Glutamatergic neuron (in vitro differentiated cells): ENCODE measurements at regions not wholly inside any gene's neighbourhood (a gene's known extent, or its start where the extent isn't known, plus 50 kb on each side); places are given as distances from the start of the nearest gene placed in this dataset.
A peak's percentile ranks its signal among the peaks of the same experiment; 100 is the strongest.

Experiments
- DNase-seq: peaks from one replicate; pipeline ENCODE4 v3.0.0; 2022
- H3K27ac Mint-ChIP-seq: one replicate; pipeline ENCODE4 v1.8.0; 2020; ENCODE audit warnings: mild to moderate bottlenecking, mixed read lengths, inconsistent platforms; ENCODE audit not compliant: unreplicated experiment
- H3K27me3 Mint-ChIP-seq: one replicate; pipeline ENCODE4 v1.8.0; 2020; ENCODE audit warnings: mild to moderate bottlenecking, moderate library complexity, mixed read lengths, inconsistent platforms; ENCODE audit not compliant: unreplicated experiment
- H3K36me3 Mint-ChIP-seq: one replicate; pipeline ENCODE4 v1.8.0; 2020; ENCODE audit warnings: mild to moderate bottlenecking, mixed read lengths, inconsistent platforms; ENCODE audit not compliant: unreplicated experiment
- H3K4me1 Mint-ChIP-seq: one replicate; pipeline ENCODE4 v1.8.0; 2020; ENCODE audit warnings: mild to moderate bottlenecking, low read depth, mixed read lengths, inconsistent platforms; ENCODE audit not compliant: unreplicated experiment
- H3K4me3 Mint-ChIP-seq: one replicate; pipeline ENCODE4 v1.8.0; 2020; ENCODE audit warnings: mild to moderate bottlenecking, mixed read lengths, inconsistent platforms; ENCODE audit not compliant: unreplicated experiment
- H3K9me3 Mint-ChIP-seq: one replicate; pipeline ENCODE4 v1.8.0; 2020; ENCODE audit warnings: mild to moderate bottlenecking, moderate library complexity, mixed read lengths, inconsistent platforms; ENCODE audit not compliant: unreplicated experiment
- CTCF ChIP-seq: fragments of 200-600 bp; sonication (generic); IDR thresholded peaks from one replicate; pipeline ENCODE4 v1.5.0; 2021; ENCODE audit not compliant: partially characterized antibody, unreplicated experiment

GRCh38 chr6:108742041-108742440, 106.2 kb upstream of the ARMC2 start:
- TF ChIP-seq CTCF, result no peak
- H3K4me1 Mint-ChIP-seq, result peaks cover 13% of the 10 kb centered on the region
- no peak overlapping the region for H3K27ac Mint-ChIP-seq
- peaks cover 7% of the 10 kb centered on the region for H3K27me3 Mint-ChIP-seq
- no peak for DNase-seq
- H3K9me3 Mint-ChIP-seq, result no peaks in the 10 kb centered on the region
- H3K4me3 Mint-ChIP-seq, result no peak overlapping the region
- H3K36me3 Mint-ChIP-seq, result no peaks in the 10 kb centered on the region

- Mint-ChIP-seq H3K27me3 (peaks cover 7% of the 10 kb centered on the region), H3K9me3 (no peaks in the 10 kb centered on the region), H3K4me1 (peaks cover 13% of the 10 kb centered on the region), H3K36me3 (no peaks in the 10 kb centered on the region), H3K27ac (peak overlapping the region; percentile 80), H3K4me3 (peak overlapping the region; percentile 13)
- no peak for TF ChIP-seq CTCF
- no peak for DNase-seq
Observed at GRCh38 chr6:108744244-108744972, 103.8 kb upstream of the ARMC2 start.

- Mint-ChIP-seq H3K36me3 (no peaks in the 10 kb centered on the region), H3K27me3 (peaks cover 7% of the 10 kb centered on the region), H3K4me1 (peaks cover 13% of the 10 kb centered on the region), H3K27ac (peak overlapping the region; percentile 80), H3K9me3 (no peaks in the 10 kb centered on the region), H3K4me3 (peak overlapping the region; percentile 13)
- no peak for TF ChIP-seq CTCF
- peak; percentile 33 for DNase-seq
Observed at GRCh38 chr6:108744996-108745395, 103.2 kb upstream of the ARMC2 start.

GRCh38 chr6:108745664-108746336, 102.4 kb upstream of the ARMC2 start:
- H3K9me3 Mint-ChIP-seq, result no peaks in the 10 kb centered on the region
- no peak for TF ChIP-seq CTCF
- H3K4me1 Mint-ChIP-seq, result peaks cover 13% of the 10 kb centered on the region
- no peaks in the 10 kb centered on the region for H3K36me3 Mint-ChIP-seq
- H3K27me3 Mint-ChIP-seq, result peaks cover 5% of the 10 kb centered on the region
- DNase-seq, result no peak
- no peak overlapping the region for H3K4me3 Mint-ChIP-seq
- H3K27ac Mint-ChIP-seq, result no peak overlapping the region

GRCh38 chr6:108746366-108746765, 101.9 kb upstream of the ARMC2 start:
- H3K4me1 Mint-ChIP-seq, result peaks cover 13% of the 10 kb centered on the region
- peaks cover 7% of the 10 kb centered on the region for H3K27me3 Mint-ChIP-seq
- H3K36me3 Mint-ChIP-seq, result no peaks in the 10 kb centered on the region
- TF ChIP-seq CTCF, result no peak
- no peak for DNase-seq
- H3K27ac Mint-ChIP-seq, result no peak overlapping the region
- no peak overlapping the region for H3K4me3 Mint-ChIP-seq
- H3K9me3 Mint-ChIP-seq, result no peaks in the 10 kb centered on the region
